ENCODE measurements at regions not wholly inside any gene's neighbourhood (a gene's known extent, or its start where the extent isn't known, plus 50 kb on each side); places are given as distances from the start of the nearest gene placed in this dataset.
"Not testable (repeated sequence)": the region's sequence is repeated elsewhere in the genome, so short reads cannot be mapped to it uniquely, and the experiment has no call there.

DNA sequence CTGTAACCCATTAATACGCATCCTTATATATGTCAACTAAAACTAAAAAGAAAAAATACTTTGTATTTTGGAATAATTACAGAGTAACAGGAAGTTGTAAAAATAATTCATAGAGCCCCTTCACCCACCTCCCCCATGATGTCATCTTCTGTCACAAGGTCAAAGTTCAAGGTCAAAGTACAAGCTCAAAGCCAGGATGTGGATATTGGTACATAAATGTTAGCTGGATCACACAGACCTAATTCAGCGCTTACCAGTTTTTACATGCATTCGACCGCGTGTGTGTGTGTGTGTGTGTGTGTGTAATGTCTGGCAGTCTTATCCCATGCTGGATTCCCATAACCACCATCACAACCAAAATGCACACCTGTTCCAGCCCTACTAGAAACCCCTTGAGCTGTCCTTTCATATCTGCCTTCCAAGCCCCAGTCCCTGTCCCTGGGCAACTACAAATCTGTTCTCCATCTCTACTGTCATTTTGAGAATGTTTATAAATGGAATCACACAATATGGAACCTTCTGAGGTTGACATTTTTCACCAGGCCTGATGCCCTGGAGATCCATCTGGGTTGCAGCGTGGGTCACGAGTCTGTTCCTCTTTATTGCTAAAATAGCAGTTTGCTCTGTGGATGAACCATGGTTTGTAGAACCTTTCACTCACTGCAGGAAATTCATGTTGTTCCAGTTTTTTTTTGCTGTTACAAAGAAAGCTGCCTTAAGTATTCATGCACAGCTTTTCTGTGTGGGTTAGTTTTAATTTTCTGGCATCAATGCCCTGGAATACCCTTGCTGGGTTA, 153.6 kb upstream of the PITRM1 start:
- DNase-seq: no peak

DNA sequence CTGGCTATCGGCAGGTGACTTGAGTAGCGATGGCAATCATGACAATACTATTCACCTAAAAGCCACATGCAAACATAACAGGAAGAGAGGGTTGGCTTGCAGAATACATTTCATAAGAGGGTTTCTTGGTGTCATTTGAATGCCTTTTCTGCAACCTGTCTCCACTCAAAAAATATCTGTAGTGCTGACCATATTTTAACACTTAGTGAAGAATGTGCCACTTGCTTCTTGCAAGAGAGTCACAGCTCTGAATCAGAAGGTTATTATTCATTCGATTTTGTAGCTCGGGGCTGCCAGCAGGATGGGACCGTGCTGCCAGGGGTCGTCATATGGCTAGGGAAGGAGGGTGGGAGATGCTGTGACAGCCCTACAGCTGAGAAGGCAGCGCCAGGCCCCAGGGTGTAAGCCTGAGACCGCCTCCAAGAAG, 152.0 kb upstream of the PITRM1 start:
- DNase-seq: no peak

DNA sequence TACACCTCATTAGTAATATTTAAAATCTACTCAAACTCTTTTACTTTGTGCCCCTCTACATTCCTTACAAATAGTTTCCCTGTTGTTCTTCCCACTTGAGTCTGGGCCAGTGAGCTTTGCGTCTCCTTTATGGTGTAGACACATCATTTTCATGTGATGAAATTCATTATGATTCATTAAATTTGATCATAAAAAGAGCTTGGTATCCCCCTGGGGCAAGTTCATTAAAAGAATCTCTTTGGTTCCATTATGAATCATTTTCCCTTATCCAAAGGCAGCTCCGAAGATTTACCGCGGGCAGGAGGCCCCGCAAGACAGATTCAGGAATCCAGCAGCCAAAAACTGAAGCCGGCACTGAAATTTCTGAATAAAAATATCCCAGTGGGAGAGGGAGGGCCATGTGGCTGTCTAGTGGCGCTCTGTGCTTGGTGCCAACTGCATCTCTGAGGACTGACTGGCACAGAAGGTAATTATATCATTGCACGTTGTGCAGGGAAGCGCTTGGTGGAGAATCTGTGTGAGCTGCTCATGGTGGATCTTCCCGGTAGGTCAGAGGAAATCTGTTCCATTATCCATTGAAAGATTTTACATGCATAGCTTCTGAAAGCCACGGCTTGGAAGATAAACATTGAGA, 151.4 kb upstream of the PITRM1 start:
- no peak for DNase-seq

DNA sequence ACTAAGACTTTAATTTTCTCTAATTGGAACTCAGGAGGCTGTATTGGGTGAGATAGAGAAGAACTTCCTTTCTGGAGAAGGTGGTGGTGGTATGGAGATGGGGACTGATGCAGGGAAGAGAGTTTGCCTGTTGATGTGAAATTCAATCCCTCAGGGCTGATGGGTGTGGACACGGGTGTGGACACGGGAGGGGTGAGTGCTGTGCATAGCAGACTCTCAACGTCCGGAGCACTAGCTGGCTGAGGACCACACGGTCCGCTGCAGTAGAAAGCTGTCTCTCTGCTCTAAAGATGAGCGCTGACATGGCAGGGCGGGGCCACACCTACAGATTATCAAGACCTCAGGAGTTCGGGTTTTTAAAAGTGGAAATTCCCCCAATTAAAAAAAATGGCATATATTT, 148.5 kb upstream of the PITRM1 start:
- DNase-seq: no peak

DNA sequence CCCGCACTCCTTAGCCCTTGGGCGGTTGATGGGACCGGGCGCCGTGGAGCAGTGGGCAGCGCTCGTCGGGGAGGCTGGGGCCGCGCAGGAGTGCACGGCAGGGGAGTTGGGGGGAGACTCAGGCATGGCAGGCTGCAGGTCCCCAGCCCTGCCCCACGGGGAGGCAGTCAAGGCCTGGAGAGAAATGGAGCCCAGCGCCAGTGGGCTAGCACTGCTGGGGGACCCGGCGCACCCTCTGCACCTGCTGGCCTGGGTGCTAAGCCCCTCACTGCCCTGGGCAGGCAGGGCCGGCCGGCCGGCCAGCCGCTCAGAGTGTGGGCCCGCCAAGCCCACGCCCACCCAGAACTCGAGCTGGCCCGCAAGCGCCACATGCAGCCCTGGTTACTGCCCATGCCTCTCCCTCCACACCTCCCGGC, 147.2 kb upstream of the PITRM1 start:
- no peak for DNase-seq

DNA sequence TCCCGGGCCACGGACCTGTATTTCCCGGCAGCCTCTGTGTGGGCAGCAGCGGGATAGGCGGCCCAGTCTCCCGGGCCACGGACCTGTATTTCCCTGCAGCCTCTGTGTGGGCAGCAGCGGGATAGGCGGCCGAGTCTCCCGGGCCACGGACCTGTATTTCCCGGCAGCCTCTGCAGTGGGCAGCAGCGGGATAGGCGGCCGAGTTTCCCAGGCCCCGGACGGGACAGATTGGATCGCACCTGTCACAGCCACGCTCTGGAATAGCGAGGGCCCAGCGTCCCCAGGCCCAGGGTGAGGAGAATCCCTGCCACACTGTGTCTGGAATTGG, 145.9 kb upstream of the PITRM1 start:
- not testable (repeated sequence) for DNase-seq

DNA sequence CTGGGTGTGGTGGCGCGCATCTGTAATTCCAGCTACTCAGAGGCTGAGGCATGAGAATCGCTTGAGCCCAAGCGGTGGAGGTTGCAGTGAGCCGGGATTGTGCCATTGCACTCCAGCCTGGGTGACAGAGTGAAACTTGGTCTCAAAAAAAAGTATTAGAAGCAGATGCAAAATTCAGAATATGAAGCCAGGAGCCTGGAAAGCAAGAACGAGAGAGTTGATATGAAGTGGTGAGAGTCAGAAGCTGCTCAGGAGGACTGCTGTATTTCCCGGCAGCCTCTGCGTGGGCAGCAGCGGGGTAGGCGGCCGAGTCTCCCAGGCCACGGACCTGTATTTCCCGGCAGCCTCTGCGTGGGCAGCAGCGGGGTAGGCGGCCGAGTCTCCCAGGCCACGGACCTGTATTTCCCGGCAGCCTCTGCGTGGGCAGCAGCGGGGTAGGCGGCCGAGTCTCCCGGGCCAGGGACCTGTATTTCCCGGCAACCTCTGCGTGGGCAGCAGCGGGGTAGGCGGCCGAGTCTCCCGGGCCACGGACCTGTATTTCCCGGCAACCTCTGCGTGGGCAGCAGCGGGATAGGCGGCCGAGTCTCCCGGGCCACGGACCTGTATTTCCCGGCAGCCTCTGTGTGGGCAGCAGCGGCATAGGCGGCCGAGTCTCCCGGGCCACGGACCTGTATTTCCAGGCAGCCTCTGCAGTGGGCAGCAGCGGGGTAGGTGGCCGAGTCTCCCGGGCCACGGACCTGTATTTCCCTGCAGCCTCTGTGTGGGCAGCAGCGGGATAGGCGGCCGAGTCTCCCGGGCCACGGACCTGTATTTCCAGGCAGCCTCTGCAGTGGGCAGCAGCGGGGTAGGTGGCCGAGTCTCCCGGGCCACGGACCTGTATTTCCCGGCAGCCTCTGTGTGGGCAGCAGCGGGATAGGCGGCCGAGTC, 145.2 kb upstream of the PITRM1 start:
- not testable (repeated sequence) for DNase-seq

DNA sequence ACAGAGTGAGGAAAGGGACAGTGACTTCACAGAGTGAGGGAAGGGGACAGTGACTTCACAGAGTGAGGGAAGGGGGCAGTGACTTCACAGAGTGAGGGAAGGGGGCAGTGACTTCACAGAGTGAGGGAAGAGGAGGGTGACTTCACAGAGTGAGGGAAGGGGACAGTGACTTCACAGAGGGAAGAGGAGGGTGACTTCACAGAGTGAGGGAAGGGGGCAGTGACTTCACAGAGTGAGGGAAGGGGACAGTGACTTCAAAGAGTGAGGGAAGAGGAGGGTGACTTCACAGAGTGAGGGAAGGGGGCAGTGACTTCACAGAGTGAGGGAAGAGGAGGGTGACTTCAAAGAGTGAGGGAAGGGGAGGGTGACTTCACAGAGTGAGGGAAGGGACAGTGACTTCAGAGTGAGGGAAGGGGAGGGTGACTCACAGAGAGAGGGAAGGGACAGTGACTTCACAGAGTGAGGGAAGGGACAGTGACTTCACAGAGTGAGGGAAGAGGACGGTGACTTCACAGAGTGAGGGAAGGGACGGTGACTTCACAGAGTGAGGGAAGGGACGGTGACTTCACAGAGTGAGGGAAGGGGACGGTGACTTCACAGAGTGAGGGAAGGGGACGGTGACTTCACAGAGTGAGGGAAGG, 142.0 kb upstream of the PITRM1 start:
- not testable (repeated sequence) for DNase-seq

DNA sequence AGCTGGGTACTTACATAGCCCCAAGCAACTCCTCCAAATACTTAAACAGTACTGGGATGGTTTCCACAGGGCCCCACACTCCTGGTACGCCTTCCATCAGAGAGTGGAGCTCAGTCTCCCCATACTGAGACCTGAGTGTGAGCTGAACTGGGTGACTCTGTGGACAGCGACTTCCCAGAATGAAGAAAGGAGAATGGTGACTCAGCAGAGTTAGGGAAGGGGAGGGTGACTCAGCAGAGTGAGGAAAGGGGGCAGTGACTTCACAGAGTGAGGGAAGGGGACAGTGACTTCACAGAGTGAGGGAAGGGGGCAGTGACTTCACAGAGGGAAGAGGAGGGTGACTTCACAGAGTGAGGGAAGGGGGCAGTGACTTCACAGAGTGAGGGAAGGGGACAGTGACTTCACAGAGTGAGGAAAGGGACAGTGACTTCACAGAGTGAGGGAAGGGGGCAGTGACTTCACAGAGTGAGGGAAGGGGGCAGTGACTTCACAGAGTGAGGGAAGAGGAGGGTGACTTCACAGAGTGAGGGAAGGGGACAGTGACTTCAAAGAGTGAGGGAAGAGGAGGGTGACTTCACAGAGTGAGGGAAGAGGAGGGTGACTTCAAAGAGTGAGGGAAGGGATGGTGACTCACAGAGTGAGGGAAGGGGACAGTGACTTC, 141.3 kb upstream of the PITRM1 start:
- DNase-seq: not testable (repeated sequence)

DNA sequence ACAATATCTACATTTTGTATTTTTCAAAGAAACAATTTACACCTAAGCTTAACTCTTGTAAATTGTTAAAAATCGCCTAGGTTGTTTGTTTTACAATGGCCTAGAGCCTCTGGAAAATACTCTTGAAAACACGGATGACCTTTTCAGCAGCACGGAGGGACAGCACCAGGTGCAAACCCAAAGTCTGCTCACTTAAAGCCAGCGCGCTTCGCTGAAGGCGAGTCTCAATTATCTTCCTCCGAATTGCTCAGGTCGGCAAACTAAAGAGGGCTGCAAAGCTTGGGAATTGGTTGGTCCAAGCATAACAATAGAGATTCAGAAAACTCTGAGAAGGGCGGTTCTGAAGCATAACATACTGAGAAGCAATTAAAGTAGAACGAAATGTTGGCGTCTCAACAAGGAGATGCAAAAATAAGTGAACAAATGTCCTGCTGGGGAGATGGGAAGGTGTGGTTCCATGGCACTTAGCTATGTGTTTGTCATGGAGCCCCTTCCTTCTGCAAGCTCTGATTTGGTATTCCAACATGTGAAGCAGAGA, 139.9 kb upstream of the PITRM1 start:
- DNase-seq: no peak

DNA sequence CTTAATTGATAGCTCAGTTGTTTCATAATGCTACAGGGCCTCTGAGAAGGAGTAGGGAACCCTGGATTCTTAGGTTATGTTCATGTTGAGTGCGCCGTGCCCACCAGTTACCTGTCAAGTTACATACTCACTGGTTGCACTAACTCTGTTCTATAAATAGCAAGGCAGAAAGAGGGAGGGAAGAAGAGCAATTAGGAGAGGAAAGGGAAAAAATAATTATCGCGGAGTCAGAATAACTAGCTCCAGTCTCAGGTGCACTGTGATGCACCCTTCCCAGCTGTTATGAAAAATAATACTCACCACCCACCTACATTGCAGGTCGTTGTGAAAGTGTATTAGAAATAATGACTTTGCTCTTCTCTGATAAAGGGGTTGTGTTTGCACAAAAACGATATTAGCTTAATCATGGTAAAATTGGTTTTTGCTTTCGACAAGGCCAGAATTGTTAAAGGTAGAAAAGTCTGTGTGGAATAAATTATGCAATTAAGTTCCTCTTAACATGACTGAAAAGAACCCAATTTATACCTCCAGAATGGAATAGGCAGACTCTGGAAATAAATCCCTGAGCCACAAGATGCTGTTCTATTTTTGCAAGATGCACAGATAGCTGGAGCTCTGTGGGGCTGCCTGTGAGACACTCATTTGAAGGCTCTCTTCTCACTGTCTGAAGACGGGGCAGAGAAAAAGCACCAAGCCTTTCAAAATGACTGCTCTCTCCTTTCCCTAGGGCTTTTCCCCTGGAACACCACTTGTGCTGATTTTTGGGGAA, 137.6 kb upstream of the PITRM1 start:
- DNase-seq: no peak

DNA sequence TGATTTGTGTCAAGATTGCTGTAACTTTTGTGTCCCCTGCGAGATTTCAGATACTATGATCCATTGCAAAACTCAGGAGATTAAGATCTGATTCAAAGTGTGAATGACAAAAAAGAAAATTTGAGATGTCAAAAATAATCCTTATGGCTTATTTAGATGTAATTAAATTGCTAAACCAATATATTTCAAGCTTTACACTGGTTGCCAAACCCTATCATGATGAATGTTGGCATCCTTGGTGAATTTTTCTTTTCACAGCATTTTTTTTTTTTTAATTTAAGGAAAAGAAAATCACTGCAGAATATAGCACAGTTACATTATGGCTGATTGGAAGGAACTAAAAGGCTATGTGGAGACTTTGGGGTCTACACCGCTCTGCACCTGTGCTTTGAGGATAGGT, 133.5 kb upstream of the PITRM1 start:
- DNase-seq: no peak

DNA sequence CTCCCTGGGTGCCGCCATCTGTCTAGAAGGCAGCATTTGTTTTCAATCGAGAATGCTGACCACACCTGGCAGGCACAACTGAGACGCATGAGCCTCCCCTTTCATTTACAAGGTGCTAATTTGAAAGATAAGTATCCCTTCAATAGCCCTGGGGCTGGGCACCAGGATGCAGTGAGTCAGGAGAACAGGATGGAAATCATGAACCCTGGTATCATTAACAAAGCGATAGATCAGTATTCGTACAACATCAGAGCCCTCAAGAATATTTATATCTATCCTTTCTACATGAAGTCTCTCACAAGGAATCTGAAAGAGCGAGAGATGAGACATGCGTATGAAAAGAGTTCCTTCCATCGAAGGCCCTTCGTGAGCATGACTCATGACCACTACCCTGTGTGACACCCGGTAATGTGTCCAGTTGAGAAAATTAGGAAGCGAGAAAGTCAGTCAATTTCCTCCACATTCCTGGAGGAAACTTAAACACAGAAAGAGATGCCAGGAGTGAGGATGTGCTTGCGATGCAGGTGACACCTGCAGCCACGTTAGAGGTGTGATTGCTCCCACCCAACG, 123.1 kb upstream of the PITRM1 start:
- DNase-seq: no peak

DNA sequence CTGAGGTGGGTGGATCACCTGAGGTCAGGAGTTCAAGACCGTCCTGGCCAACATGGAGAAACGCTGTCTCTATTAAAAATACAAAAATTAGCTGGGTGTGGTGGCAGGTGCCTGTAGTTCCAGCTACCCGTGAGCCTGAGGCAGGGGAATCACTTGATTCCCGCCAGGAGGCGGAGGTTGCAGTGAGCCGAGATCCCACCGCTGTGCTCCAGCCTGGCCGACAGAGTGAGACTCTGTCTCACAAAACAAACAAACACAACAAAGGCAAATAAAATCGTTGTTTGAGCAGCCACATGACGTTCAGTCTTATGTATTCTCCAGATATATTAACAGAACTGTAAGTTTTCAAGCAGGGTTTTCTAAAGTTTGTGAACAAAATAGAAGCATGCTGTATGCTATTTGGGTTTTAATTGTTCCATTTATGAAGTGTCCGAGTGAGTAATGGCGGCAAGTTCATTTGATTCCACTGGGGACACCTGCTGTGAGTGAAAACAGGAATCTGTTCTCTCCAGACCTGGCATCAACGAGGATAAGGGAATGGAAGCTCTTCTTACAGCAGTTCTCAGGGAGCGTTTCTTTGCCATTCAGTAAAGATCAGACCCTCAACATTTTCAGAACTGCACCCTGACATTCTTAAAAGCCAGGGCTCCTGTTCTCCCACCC, 122.5 kb upstream of the PITRM1 start:
- no peak for DNase-seq

DNA sequence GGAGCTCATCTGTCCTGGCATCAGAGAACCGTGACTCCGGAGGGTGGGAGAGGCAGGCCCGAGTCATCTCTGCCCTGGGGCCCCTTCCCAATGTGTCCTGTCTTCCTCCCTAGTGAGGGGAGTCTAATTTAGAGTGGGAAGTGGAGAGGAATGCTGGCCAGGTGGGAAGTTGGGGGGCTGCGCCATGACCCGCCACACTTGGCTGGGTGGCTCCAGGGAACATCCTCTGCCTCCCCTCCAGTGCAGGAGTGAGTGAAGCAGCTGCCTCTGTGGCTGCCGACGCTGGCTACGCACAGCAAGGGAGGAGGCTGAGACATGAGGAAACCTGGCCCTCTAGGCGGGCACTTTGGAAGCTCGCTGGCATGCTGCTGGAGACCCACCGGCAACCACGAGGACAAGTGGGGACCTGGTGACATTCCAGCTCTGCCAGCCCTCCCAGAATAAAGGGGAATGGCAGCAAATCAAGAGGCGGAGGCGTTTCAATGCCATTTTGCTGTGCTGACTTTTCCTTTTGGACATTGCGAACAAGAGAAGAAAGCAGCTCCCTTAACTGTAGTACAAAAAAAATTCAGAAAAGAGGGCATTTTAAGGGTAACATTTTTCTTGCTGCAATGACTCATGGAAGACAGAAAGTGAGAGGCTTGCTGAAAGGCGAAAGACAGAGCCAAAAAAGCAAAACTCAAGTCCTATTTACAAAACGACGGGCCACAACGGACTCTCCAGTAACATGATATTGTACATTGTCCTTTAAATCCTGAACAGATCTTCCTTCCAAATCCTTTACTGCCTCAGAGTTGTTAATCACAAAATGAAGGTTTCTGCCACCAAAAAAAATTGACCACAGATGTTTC, 121.2 kb upstream of the PITRM1 start:
- DNase-seq: no peak

DNA sequence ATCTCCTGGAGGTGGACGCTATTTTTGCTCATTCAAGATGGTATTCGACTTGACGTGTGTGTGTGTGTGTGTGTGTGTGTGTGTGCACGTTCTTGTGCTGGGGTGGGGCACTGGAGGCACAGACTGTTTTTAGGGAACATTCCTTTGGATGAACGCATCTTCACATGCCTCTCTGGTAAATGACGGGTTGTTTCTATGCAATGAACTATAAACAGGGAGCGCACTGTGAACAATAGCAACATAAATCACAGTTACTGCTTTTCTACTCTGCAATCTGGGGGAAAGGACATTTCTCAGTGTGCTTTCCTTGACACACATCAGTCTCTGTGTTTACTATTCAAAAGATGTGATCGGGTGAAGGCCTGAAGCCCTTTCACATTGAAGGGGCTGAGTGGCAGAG, 120.1 kb upstream of the PITRM1 start:
- no peak for DNase-seq

DNA sequence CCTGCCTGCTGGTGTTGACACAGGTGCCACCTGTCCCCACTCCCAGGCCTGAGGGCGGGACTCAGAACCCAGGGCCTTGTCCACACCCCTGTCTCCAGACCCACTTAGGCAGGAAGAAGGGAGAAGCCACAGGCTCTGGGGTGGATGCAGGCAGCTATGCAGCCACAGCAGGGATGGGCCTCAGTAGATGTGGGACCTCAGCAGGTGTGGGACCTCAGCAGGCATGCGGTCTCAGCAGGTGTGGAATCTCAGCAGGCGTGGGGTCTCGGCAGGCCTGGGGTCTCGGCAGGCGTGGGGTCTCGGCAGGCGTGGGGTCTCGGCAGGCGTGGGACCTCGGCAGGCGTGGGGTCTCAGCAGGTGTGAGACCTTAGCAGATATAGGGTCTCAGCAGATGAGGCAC, 118.0 kb upstream of the PITRM1 start:
- DNase-seq: no peak

DNA sequence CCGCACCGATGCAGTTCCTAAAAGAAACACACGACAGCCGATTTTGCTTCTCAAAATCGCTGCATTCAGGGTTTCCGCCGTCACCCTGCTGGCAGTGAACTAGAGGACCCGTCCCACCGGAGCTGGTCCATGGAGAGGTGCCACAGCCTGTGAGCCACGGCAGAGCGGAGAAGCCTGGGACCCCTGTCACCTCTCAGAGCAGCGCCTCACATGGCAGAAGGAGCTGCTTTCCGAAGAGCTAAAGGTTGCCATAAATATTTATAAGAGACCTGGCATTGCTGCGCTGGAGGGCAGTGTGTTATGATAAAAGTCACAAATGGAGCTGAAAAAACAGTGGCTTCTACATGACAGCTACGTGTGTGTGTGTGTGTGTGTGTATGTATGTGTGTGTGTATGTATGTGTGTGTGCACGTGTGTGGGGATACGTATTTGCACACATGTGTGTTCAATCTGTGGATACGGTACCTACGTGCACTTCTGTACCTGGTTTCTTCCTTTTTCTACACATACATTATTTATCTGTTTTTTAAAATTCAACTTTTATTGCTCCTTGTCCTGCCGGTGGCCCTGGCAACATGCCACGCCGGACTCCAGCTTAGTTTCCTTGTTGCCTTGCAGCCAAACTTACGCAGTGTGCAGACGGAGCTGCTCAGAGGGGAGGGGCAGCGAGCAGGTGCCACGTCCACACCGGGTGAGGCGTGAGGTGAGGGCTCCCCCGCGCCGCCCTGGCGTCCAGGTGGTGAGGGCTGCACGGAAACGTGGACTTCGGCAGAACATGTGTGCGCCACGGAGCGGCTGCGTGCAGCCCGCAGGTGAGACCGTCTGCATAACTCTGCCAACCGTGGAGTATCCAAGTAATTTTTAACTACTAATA, 115.2 kb upstream of the PITRM1 start:
- no peak for DNase-seq

DNA sequence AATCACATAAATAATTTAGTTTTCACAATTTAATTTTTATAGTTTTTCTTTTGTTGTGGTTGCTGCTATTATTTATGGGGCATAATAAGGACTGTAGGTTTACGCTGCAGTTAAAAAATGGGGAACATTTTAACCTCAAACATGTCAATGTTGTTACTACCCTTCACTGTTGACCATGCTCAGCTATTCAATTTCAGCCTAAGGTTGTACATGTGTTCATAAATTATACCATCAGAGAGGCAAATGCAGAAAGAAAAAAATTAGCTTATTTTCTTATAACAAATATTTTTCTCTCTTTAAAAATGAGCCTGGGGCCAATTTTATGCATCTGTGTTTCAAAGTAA, 110.1 kb upstream of the PITRM1 start:
- no peak for DNase-seq

Data from activated CD4-positive, CD25-positive, alpha-beta regulatory T cell (primary cell).